ENCODE measurements at regions not wholly inside any gene's neighbourhood (a gene's known extent, or its start where the extent isn't known, plus 50 kb on each side); places are given as distances from the start of the nearest gene placed in this dataset.

DNA sequence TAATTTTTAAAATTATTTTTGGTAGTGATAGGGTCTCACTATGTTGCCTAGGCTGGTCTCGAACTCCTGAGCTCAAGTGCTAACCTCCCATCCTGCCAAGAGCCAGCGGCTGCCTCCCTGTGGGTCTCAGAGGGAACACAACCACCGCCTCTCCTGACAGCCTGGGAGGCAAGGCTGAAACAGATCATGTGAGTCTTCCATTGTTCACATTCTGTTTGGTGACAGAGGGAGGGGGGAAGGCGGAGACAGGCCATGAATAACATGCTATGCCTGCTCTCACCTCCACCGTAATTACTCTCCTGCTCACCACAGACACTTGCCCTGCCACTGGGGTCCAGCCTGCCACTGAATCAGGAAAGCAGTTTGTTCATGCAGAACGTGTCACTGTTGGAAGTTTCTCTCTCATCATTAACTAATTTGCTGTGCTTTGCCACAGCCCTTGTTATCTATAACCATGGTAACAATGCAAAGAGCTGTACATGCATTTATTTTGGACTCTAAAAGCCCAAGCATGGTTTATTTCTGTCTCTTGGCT lies 78.4 kb upstream of the RASGRF1 start:
- intact Hi-C loops (cut with micrococcal nuclease): no loop called here
- peaks cover 32% of the 10 kb centered on the region for H3K27me3 Mint-ChIP-seq
- ChIA-PET CTCF (interaction anchor here (2.0 kb wide), 1 partner anchor 16 kb away, joined by 5 read pairs; no protein-coding TSS in a partner anchor), POLR2A (no interaction called here)
- DNase-seq (no peak), ATAC-seq (ENCODE audit: low read depth) (no peak)
- H3K4me1 Mint-ChIP-seq: peaks cover 5% of the 10 kb centered on the region
- no peak overlapping the region for H3K4me3 Mint-ChIP-seq
- H3K27ac Mint-ChIP-seq: no peak overlapping the region
- peaks cover 15% of the 10 kb centered on the region for H3K9me3 Mint-ChIP-seq
- TF ChIP-seq CTCF (IDR thresholded peaks at IDR 0.05): no peak
- no peaks in the 10 kb centered on the region for H3K36me3 Mint-ChIP-seq (ENCODE audit: low read depth)

- peaks cover 22% of the 10 kb centered on the region for H3K27me3 Mint-ChIP-seq
- H3K36me3 Mint-ChIP-seq (ENCODE audit: low read depth): no peaks in the 10 kb centered on the region
- no peak for DNase-seq
- no peak overlapping the region for H3K27ac Mint-ChIP-seq
- peaks cover 5% of the 10 kb centered on the region for H3K4me1 Mint-ChIP-seq
- H3K9me3 Mint-ChIP-seq: peaks cover 15% of the 10 kb centered on the region
- TF ChIP-seq CTCF (IDR thresholded peaks at IDR 0.05): no peak
- CTCF ChIA-PET: no interaction called here
- intact Hi-C loops (cut with micrococcal nuclease): no loop called here
- no peak for ATAC-seq (ENCODE audit: low read depth)
- no peak overlapping the region for H3K4me3 Mint-ChIP-seq
- POLR2A ChIA-PET: no interaction called here
Measured at GRCh38 chr15:79167776-79168175, 77.2 kb upstream of the RASGRF1 start.

DNA sequence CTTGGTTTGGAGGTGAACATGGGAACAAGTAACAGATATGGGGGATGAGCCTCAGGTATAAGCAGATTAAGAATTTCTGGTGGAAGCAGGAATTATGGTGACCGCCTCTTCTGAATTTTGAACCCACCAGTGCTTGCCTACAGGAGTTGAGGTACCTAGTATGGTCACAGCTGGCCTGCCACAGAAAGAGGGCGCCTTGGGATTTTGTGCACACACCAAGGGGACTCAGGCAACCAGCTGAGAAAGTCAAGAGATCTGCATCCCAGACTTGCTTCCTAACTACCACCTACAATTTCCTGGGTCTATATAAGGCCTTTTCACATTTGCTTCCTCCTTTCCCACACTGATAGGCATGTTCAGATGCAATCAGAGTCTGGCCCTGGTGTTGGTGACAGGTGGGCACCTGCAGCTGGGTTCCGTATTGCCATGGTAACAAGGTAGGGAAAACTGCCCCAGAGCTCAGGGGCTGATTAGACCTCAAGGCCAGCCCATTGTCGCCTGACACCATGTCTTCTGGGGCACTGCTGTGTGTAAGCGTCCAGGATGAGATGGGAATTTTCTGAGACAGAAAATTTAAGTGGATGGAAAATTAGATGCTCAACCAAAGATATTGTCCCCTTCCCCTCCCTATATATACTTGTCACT lies 75.9 kb upstream of the RASGRF1 start:
- H3K4me3 Mint-ChIP-seq: no peak overlapping the region
- peaks cover 17% of the 10 kb centered on the region for H3K27me3 Mint-ChIP-seq
- peaks cover 15% of the 10 kb centered on the region for H3K9me3 Mint-ChIP-seq
- no peaks in the 10 kb centered on the region for H3K36me3 Mint-ChIP-seq (ENCODE audit: low read depth)
- POLR2A ChIA-PET: no interaction called here
- ATAC-seq (ENCODE audit: low read depth) (no peak), DNase-seq (no peak)
- H3K4me1 Mint-ChIP-seq: peaks cover 5% of the 10 kb centered on the region
- no peak for TF ChIP-seq CTCF (IDR thresholded peaks at IDR 0.05)
- no peak overlapping the region for H3K27ac Mint-ChIP-seq
- CTCF ChIA-PET: no interaction called here
- intact Hi-C loops (cut with micrococcal nuclease): no loop called here

- DNase-seq (no peak), ATAC-seq (ENCODE audit: low read depth) (no peak)
- CTCF ChIA-PET: no interaction called here
- POLR2A ChIA-PET: no interaction called here
- H3K4me3 Mint-ChIP-seq: no peak overlapping the region
- TF ChIP-seq CTCF (IDR thresholded peaks at IDR 0.05): no peak
- no peak overlapping the region for H3K27ac Mint-ChIP-seq
- peaks cover 15% of the 10 kb centered on the region for H3K9me3 Mint-ChIP-seq
- intact Hi-C loops (cut with micrococcal nuclease): no loop called here
- H3K27me3 Mint-ChIP-seq: peaks cover 8% of the 10 kb centered on the region
- peaks cover 5% of the 10 kb centered on the region for H3K4me1 Mint-ChIP-seq
- H3K36me3 Mint-ChIP-seq (ENCODE audit: low read depth): no peaks in the 10 kb centered on the region
Measured at GRCh38 chr15:79164465-79164864, 73.9 kb upstream of the RASGRF1 start.

DNA sequence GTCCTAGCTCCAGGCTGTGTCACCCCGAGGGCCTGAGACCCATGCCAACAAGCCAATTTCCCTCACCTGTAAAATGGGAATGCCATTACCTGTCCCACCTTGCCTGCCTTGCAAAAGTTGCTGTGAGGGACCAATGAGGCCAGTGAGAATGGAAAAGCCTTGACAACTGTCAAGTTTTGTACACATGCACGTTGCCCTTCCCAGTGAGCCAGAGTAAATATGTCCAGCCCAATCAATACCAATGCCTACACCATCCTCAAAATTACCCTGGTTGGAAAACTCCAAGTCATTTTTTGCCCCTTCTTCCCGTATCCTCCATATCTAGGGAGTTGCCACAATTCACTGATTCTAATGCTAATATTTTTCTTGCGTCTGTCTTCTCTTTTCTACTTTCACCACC lies 73.5 kb upstream of the RASGRF1 start:
- no peak for TF ChIP-seq CTCF (IDR thresholded peaks at IDR 0.05)
- peaks cover 5% of the 10 kb centered on the region for H3K4me1 Mint-ChIP-seq
- no peak for DNase-seq
- intact Hi-C loops (cut with micrococcal nuclease): no loop called here
- ATAC-seq (ENCODE audit: low read depth): no peak
- no peak overlapping the region for H3K27ac Mint-ChIP-seq
- H3K9me3 Mint-ChIP-seq: peaks cover 15% of the 10 kb centered on the region
- POLR2A ChIA-PET: no interaction called here
- peaks cover 5% of the 10 kb centered on the region for H3K27me3 Mint-ChIP-seq
- CTCF ChIA-PET: no interaction called here
- H3K4me3 Mint-ChIP-seq: no peak overlapping the region
- H3K36me3 Mint-ChIP-seq (ENCODE audit: low read depth): no peaks in the 10 kb centered on the region

Data from activated B cell treated with CpG ODN at 0.5 μM for 24 hours (primary cell).